OCI-LY7 (cell line): ENCODE measurements at regions not wholly inside any gene's neighbourhood (a gene's known extent, or its start where the extent isn't known, plus 50 kb on each side); places are given as distances from the start of the nearest gene placed in this dataset.
A peak's percentile ranks its signal among the peaks of the same experiment; 100 is the strongest.
"Not testable (repeated sequence)": the region's sequence is repeated elsewhere in the genome, so short reads cannot be mapped to it uniquely, and the experiment has no call there.

ENCODE experiments used
- BruUV-seq: library from RNA; stranded (reverse); fragments of 400-500 nt; replicated peaks from 2 replicates; lab custom pipeline; 2021; lab: Mats Ljungman, UMichigan
- CTCF ChIA-PET: fragments of 300-600 bp; sonication (Branson Sonifier 250); formaldehyde crosslinking; loops from one replicate; lab custom pipeline; 2022; ENCODE audit warnings: antibody characterized with exemption; ENCODE audit not compliant: unreplicated experiment; lab: Charles Lee
- POLR2A ChIA-PET: fragments of 300-600 bp; sonication (Branson Sonifier 250); formaldehyde crosslinking; loops from one replicate; lab custom pipeline; 2022; ENCODE audit warnings: antibody characterized with exemption; lab: Charles Lee
- DNase-seq: peaks from one replicate; pipeline ENCODE4 v3.0.0-alpha.2; 2015; ENCODE audit warnings: low spot score
- H2AFZ ChIP-seq: fragments of 200-600 bp; sonication (generic), shearing (Covaris generic); 2 replicates; pipeline ENCODE4 v1.6.1; 2014; ENCODE audit warnings: mild to moderate bottlenecking, antibody characterized with exemption, low read length, moderate library complexity
- H3K27ac ChIP-seq: fragments of 200-600 bp; sonication (generic); 2 replicates; pipeline ENCODE4 v1.5.1; 2014; ENCODE audit warnings: mixed run types, low read depth, mild to moderate bottlenecking, moderate library complexity, low read length, inconsistent platforms; ENCODE audit not compliant: poor library complexity, severe bottlenecking
- H3K36me3 ChIP-seq: fragments of 200-600 bp; sonication (generic); 2 replicates; pipeline ENCODE4 v1.6.1; 2014; ENCODE audit warnings: mild to moderate bottlenecking, antibody characterized with exemption, low read length, moderate library complexity, mixed read lengths; ENCODE audit not compliant: insufficient read depth
- H3K4me1 ChIP-seq: fragments of 200-600 bp; sonication (generic); 2 replicates; pipeline ENCODE4 v1.5.1; 2014; ENCODE audit warnings: mild to moderate bottlenecking, low read length; ENCODE audit not compliant: insufficient read depth, poor library complexity, severe bottlenecking
- H3K4me2 ChIP-seq: fragments of 200-600 bp; sonication (generic); 2 replicates; pipeline ENCODE4 v1.6.1; 2014; ENCODE audit warnings: mild to moderate bottlenecking, low read length
- H3K4me3 ChIP-seq: fragments of 200-600 bp; sonication (generic); 2 replicates; pipeline ENCODE4 v1.5.1; 2014; ENCODE audit warnings: mild to moderate bottlenecking, low read depth, low read length; ENCODE audit not compliant: poor library complexity, severe bottlenecking
- H3K79me2 ChIP-seq: fragments of 200-600 bp; sonication (generic); 2 replicates; pipeline ENCODE4 v1.6.1; 2016; ENCODE audit warnings: low read depth, mild to moderate bottlenecking, low read length, moderate library complexity, mixed read lengths; ENCODE audit not compliant: insufficient read depth
- H3K9me2 ChIP-seq: fragments of 200-600 bp; sonication (generic); 2 replicates; pipeline ENCODE4 v1.6.1; 2016; ENCODE audit warnings: mild to moderate bottlenecking, low read length, mixed read lengths; ENCODE audit not compliant: insufficient read depth
- H3K9me3 ChIP-seq: fragments of 200-600 bp; sonication (generic); 2 replicates; pipeline ENCODE4 v1.6.1; 2014; ENCODE audit warnings: mild to moderate bottlenecking, mixed run types, low read length, mixed read lengths
- H4K20me1 ChIP-seq: fragments of 200-600 bp; sonication (generic); 2 replicates; pipeline ENCODE4 v1.6.1; 2014; ENCODE audit warnings: mild to moderate bottlenecking, antibody characterized with exemption, low read length, moderate library complexity, mixed read lengths; ENCODE audit not compliant: insufficient read depth
- EZH2phosphoT487 ChIP-seq: fragments of 200-600 bp; sonication (generic); IDR thresholded peaks from 2 replicates; pipeline ENCODE4 v1.6.1; 2018; ENCODE audit warnings: low read depth, borderline replicate concordance, mild to moderate bottlenecking, mixed run types, antibody characterized with exemption, low read length, moderate library complexity, mixed read lengths
- intact Hi-C: fragments of 100-400 bp; cut with micrococcal nuclease; formaldehyde crosslinking; loops from one replicate; pipeline ENCODE4 v1.10.0; 2022; ENCODE audit not compliant: unreplicated experiment
- TF ChIP-seq, protein P1 (sequence below): fragments of 200-600 bp; sonication (generic); conservative IDR thresholded peaks from 2 replicates; pipeline ENCODE4 v1.5.1; 2014; ENCODE audit warnings: mild to moderate bottlenecking, antibody characterized with exemption, low read length, moderate library complexity, mixed read lengths

DNA sequence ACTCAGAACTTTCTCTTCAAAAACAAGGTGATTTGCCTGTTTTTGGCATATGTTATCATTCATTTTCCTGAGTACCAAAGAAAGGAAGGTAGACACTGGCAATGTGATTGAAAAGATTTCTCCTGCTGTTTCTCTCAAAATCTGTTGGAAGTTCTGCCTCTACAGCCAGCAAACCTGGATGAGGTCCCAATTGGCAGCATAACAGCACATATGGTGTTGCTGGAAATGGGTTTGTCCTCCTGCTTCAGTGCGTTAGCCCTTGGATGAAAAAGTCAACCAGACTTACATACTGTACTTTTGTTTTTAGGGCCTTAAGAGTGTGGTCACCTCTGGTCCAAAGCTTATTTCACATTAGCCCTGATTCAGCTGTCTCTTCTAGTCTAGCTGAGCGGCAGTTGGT lies 237.6 kb upstream of the MME start:
- Histone ChIP-seq H3K9me3 (no peaks in the 10 kb centered on the region), H3K9me2 (no peaks in the 10 kb centered on the region), H3K4me3 (no peak overlapping the region), H2AFZ (peak overlapping the region; percentile 8; the same call in 1 of the 2 replicates), H3K4me1 (peaks cover 21% of the 10 kb centered on the region), H3K27ac (no peak overlapping the region), H3K36me3 (no peaks in the 10 kb centered on the region), H3K4me2 (no peak overlapping the region), H3K79me2 (no peaks in the 10 kb centered on the region), H4K20me1 (no peaks in the 10 kb centered on the region)
- DNase-seq: no peak
- TF ChIP-seq, protein P1, sequence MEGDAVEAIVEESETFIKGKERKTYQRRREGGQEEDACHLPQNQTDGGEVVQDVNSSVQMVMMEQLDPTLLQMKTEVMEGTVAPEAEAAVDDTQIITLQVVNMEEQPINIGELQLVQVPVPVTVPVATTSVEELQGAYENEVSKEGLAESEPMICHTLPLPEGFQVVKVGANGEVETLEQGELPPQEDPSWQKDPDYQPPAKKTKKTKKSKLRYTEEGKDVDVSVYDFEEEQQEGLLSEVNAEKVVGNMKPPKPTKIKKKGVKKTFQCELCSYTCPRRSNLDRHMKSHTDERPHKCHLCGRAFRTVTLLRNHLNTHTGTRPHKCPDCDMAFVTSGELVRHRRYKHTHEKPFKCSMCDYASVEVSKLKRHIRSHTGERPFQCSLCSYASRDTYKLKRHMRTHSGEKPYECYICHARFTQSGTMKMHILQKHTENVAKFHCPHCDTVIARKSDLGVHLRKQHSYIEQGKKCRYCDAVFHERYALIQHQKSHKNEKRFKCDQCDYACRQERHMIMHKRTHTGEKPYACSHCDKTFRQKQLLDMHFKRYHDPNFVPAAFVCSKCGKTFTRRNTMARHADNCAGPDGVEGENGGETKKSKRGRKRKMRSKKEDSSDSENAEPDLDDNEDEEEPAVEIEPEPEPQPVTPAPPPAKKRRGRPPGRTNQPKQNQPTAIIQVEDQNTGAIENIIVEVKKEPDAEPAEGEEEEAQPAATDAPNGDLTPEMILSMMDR: no peak
- TF ChIP-seq EZH2phosphoT487: no peak
- POLR2A ChIA-PET: no interaction called here
- BruUV-seq: no TSS peak
- intact Hi-C loops: no loop called here
- CTCF ChIA-PET: no interaction called here

DNA sequence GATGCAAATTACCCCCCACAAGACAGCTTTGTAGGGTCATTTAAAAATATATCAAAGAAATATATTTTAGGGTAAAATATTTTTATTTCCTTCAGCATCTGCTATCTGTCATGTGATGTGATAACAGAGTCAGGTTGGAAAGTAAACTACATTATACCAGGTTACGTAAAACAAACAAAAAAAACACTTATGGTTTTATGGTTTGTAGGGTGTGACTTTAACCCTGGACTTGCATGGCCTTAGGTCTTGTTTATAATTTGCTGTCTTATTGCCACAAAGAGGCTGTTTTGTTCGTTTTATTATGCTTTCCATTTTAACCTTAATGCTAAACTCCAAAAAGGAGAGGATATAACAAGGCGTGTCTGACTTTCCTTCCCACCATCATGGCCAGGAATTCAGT lies 244.5 kb upstream of the MME start:
- no peaks in the 10 kb centered on the region; the same call in 1 of the 2 replicates for H3K36me3 ChIP-seq
- ChIA-PET POLR2A (no interaction called here), CTCF (no interaction called here)
- H3K4me1 ChIP-seq: no peaks in the 10 kb centered on the region
- no peaks in the 10 kb centered on the region for H3K9me2 ChIP-seq
- TF ChIP-seq EZH2phosphoT487: no peak
- TF ChIP-seq, protein P1: no peak
- no peak for DNase-seq
- intact Hi-C loops: no loop called here
- no peaks in the 10 kb centered on the region for H4K20me1 ChIP-seq
- no TSS peak for BruUV-seq
- no peak overlapping the region for H3K4me2 ChIP-seq
- no peak overlapping the region for H3K27ac ChIP-seq
- H3K4me3 ChIP-seq: no peak overlapping the region
- no peaks in the 10 kb centered on the region for H3K79me2 ChIP-seq
- H2AFZ ChIP-seq: peak overlapping the region; percentile 27; the same call in 1 of the 2 replicates
- H3K9me3 ChIP-seq: 0 out of 2 replicates have a peak, but pooled peaks cover 4% of the 10 kb centered on the region

DNA sequence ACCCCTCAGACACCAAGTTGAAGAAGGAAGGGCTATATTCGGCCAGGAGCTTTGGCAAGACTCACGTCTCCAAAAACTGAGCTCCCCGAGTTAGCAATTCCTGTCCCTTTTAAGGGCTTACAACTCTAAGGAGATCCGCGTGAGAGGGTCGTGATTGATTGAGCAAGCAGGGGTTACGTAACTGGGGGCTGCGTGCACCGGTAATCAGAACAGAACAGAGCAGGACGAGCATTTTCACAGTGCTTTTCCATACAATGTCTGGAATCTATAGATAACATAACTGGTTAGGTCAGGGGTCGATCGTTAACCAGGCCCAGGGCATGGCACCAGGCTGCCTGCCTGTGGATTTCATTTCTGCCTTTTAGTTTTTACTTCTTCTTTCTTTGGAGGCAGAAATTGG lies 245.3 kb upstream of the MME start:
- H3K79me2 ChIP-seq, H3K9me3 ChIP-seq, H3K4me1 ChIP-seq, H4K20me1 ChIP-seq, intact Hi-C loops, H3K4me2 ChIP-seq, DNase-seq, BruUV-seq, H3K9me2 ChIP-seq, H3K36me3 ChIP-seq, POLR2A ChIA-PET, H3K4me3 ChIP-seq, H3K27ac ChIP-seq, CTCF ChIA-PET: not testable (repeated sequence)
- H2AFZ ChIP-seq: 0 out of 2 replicates have a peak overlapping the region, but pooled peaks have one; percentile 41
